NT2/D1 (cell line): ENCODE measurements at regions not wholly inside any gene's neighbourhood (a gene's known extent, or its start where the extent isn't known, plus 50 kb on each side); places are given as distances from the start of the nearest gene placed in this dataset.

Experiments used
- DNase-seq: peaks from one replicate; pipeline ENCODE4 v3.0.0-alpha.2; 2011; ENCODE audit warnings: low read depth, low spot score
- H3K27me3 ChIP-seq: 2 replicates; pipeline ENCODE4 v1.6.0; 2011; ENCODE audit warnings: mild to moderate bottlenecking; ENCODE audit not compliant: insufficient read length, insufficient read depth
- H3K36me3 ChIP-seq: 2 replicates; pipeline ENCODE4 v1.6.1; 2011; ENCODE audit warnings: mild to moderate bottlenecking, low read length, mixed read lengths; ENCODE audit not compliant: insufficient read depth, insufficient read length
- H3K4me1 ChIP-seq: 2 replicates; pipeline ENCODE4 v1.5.1; 2011; ENCODE audit not compliant: insufficient read depth, insufficient read length
- H3K4me3 ChIP-seq: 2 replicates; pipeline ENCODE4 v1.5.1; 2011; ENCODE audit warnings: low read depth; ENCODE audit not compliant: insufficient read length
- H3K9ac ChIP-seq: 2 replicates; pipeline ENCODE4 v1.6.0; 2011; ENCODE audit warnings: low read depth; ENCODE audit not compliant: insufficient read length
- H3K9me3 ChIP-seq: 2 replicates; pipeline ENCODE4 v1.5.1; 2011; ENCODE audit warnings: mild to moderate bottlenecking, low read length; ENCODE audit not compliant: insufficient read depth
- SUZ12 ChIP-seq: IDR thresholded peaks from 2 replicates; pipeline ENCODE4 v1.6.1; 2011; ENCODE audit not compliant: insufficient read length, insufficient read depth; ENCODE audit errors: extremely low read depth
- YY1 ChIP-seq: IDR thresholded peaks from 2 replicates; pipeline ENCODE4 v1.6.1; 2011; ENCODE audit not compliant: insufficient read length, insufficient read depth
- ZNF274 ChIP-seq: IDR thresholded peaks from 2 replicates; pipeline ENCODE4 v1.6.1; 2011; ENCODE audit warnings: mild to moderate bottlenecking, low read depth, low read length

- H3K9me3 ChIP-seq = no peaks in the 10 kb centered on the region
- no peak for DNase-seq
- H3K27me3 ChIP-seq = no peaks in the 10 kb centered on the region
- TF ChIP-seq YY1 (no peak), ZNF274 (no peak), SUZ12 (no peak)
- H3K36me3 ChIP-seq = no peaks in the 10 kb centered on the region
- H3K4me3 ChIP-seq = no peak overlapping the region
- H3K4me1 ChIP-seq = no peaks in the 10 kb centered on the region
- no peak overlapping the region for H3K9ac ChIP-seq
Observed at GRCh38 chr1:83512373-83513193, 486.3 kb downstream of the TTLL7 start.

- no peaks in the 10 kb centered on the region for H3K9me3 ChIP-seq
- H3K4me1 ChIP-seq = no peaks in the 10 kb centered on the region
- no peaks in the 10 kb centered on the region for H3K36me3 ChIP-seq
- TF ChIP-seq SUZ12 (no peak), ZNF274 (no peak), YY1 (no peak)
- H3K4me3 ChIP-seq = no peak overlapping the region
- no peaks in the 10 kb centered on the region for H3K27me3 ChIP-seq
- no peak for DNase-seq
- H3K9ac ChIP-seq = no peak overlapping the region
Observed at GRCh38 chr1:83511146-83511726, 487.7 kb downstream of the TTLL7 start.

GRCh38 chr1:83509301-83509781 is 489.6 kb downstream of the TTLL7 start:
- H3K9ac ChIP-seq = no peak overlapping the region
- H3K27me3 ChIP-seq = no peaks in the 10 kb centered on the region
- DNase-seq = no peak
- H3K9me3 ChIP-seq = no peaks in the 10 kb centered on the region
- no peaks in the 10 kb centered on the region for H3K4me1 ChIP-seq
- TF ChIP-seq SUZ12 = no peak
- no peak for TF ChIP-seq ZNF274
- TF ChIP-seq YY1 = no peak
- no peak overlapping the region for H3K4me3 ChIP-seq
- H3K36me3 ChIP-seq = no peaks in the 10 kb centered on the region

GRCh38 chr1:83508485-83509151 is 490.3 kb downstream of the TTLL7 start:
- peak; percentile 13 for DNase-seq
- Histone ChIP-seq H3K4me1 (no peaks in the 10 kb centered on the region), H3K36me3 (no peaks in the 10 kb centered on the region), H3K4me3 (no peak overlapping the region), H3K9ac (no peak overlapping the region), H3K27me3 (no peaks in the 10 kb centered on the region), H3K9me3 (no peaks in the 10 kb centered on the region)
- TF ChIP-seq SUZ12 = no peak
- no peak for TF ChIP-seq ZNF274
- no peak for TF ChIP-seq YY1

GRCh38 chr1:83505148-83505547 is 493.8 kb downstream of the TTLL7 start:
- H3K4me1 ChIP-seq = no peaks in the 10 kb centered on the region
- no peaks in the 10 kb centered on the region for H3K27me3 ChIP-seq
- no peak for DNase-seq
- no peaks in the 10 kb centered on the region for H3K36me3 ChIP-seq
- H3K9me3 ChIP-seq = no peaks in the 10 kb centered on the region
- no peak overlapping the region for H3K4me3 ChIP-seq
- H3K9ac ChIP-seq = no peak overlapping the region
- TF ChIP-seq ZNF274 (no peak), SUZ12 (no peak), YY1 (no peak)

- H3K36me3 ChIP-seq = no peaks in the 10 kb centered on the region
- no peak for DNase-seq
- no peaks in the 10 kb centered on the region for H3K9me3 ChIP-seq
- no peaks in the 10 kb centered on the region for H3K4me1 ChIP-seq
- TF ChIP-seq ZNF274 (no peak), YY1 (no peak), SUZ12 (no peak)
- no peak overlapping the region for H3K4me3 ChIP-seq
- no peaks in the 10 kb centered on the region for H3K27me3 ChIP-seq
- H3K9ac ChIP-seq = no peak overlapping the region
Observed at GRCh38 chr1:83503153-83503552, 495.8 kb downstream of the TTLL7 start.
